Type B pancreatic cell (in vitro differentiated cells): ENCODE measurements at regions not wholly inside any gene's neighbourhood (a gene's known extent, or its start where the extent isn't known, plus 50 kb on each side); places are given as distances from the start of the nearest gene placed in this dataset.

Source experiments
- DNase-seq: peaks from one replicate; pipeline ENCODE4 v3.0.0; 2021; ENCODE audit warnings: mixed read lengths; ENCODE audit not compliant: unreplicated experiment; ENCODE audit errors: extremely low spot score
- H3K27ac Mint-ChIP-seq: 2 replicates; pipeline ENCODE4 v1.8.0; 2021; ENCODE audit warnings: mild to moderate bottlenecking, mixed read lengths
- H3K27me3 Mint-ChIP-seq: 2 replicates; pipeline ENCODE4 v1.8.0; 2021; ENCODE audit warnings: mixed read lengths
- H3K36me3 Mint-ChIP-seq: 2 replicates; pipeline ENCODE4 v1.8.0; 2021; ENCODE audit warnings: mixed read lengths
- H3K4me1 Mint-ChIP-seq: one replicate; pipeline ENCODE4 v1.8.0; 2021; ENCODE audit warnings: mixed read lengths; ENCODE audit not compliant: unreplicated experiment
- H3K4me3 Mint-ChIP-seq: 2 replicates; pipeline ENCODE4 v1.8.0; 2021; ENCODE audit warnings: mild to moderate bottlenecking, mixed read lengths
- H3K9me3 Mint-ChIP-seq: 2 replicates; pipeline ENCODE4 v1.8.0; 2021; ENCODE audit warnings: mixed read lengths
- CTCF ChIP-seq: fragments of 200-600 bp; sonication (generic); conservative IDR thresholded peaks from 2 replicates; pipeline ENCODE4 v1.5.0; 2021; ENCODE audit warnings: antibody characterized with exemption, mild to moderate bottlenecking

DNA sequence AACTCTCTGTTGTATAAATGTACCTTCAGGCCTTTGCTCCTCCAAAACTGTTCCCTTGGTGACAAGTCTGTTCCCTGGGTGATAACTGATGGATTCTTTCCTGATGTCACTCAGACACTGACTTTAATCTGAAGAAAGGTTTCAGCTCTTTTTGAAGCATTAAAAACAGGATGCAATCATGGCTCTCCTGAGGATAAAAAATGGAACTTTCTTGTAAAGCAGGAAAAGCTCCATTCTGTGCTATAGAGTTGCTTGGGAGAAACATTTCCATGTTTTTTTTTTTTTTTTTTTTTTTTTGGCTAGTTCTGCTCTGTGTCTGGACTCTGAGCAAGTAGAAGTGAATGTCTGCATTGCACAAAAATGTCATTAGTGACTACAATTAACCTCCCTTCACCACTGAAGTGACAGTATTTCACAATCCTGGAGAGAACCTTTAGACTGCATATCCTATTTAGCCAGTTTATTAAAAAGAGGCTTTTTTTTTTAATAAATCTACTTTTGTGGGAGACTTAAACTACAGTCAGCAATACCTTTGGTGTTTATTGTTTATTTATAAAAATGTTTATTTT lies 101.7 kb upstream of the PRMT6 start:
- no peak for TF ChIP-seq CTCF
- no peaks in the 10 kb centered on the region for H3K9me3 Mint-ChIP-seq
- no peaks in the 10 kb centered on the region for H3K36me3 Mint-ChIP-seq
- DNase-seq, result no peak
- H3K4me3 Mint-ChIP-seq, result no peak overlapping the region
- no peak overlapping the region for H3K27ac Mint-ChIP-seq
- no peaks in the 10 kb centered on the region for H3K4me1 Mint-ChIP-seq
- H3K27me3 Mint-ChIP-seq, result peaks cover 3% of the 10 kb centered on the region

GRCh38 chr1:106956721-106957120 lies 99.8 kb upstream of the PRMT6 start:
- no peak for DNase-seq
- no peak overlapping the region for H3K4me3 Mint-ChIP-seq
- H3K4me1 Mint-ChIP-seq, result no peaks in the 10 kb centered on the region
- no peak for TF ChIP-seq CTCF
- no peaks in the 10 kb centered on the region for H3K9me3 Mint-ChIP-seq
- peaks cover 3% of the 10 kb centered on the region for H3K27me3 Mint-ChIP-seq
- H3K36me3 Mint-ChIP-seq, result no peaks in the 10 kb centered on the region
- no peak overlapping the region for H3K27ac Mint-ChIP-seq

- Mint-ChIP-seq H3K27ac (no peak overlapping the region), H3K4me3 (no peak overlapping the region), H3K36me3 (no peaks in the 10 kb centered on the region), H3K4me1 (no peaks in the 10 kb centered on the region), H3K27me3 (peaks cover 3% of the 10 kb centered on the region), H3K9me3 (no peaks in the 10 kb centered on the region)
- DNase-seq, result no peak
- TF ChIP-seq CTCF, result peak; percentile 51
These were observed 98.7 kb upstream of the PRMT6 start for GRCh38 chr1:106957795-106958194.

- no peaks in the 10 kb centered on the region for H3K36me3 Mint-ChIP-seq
- H3K27ac Mint-ChIP-seq, result no peak overlapping the region
- no peaks in the 10 kb centered on the region for H3K9me3 Mint-ChIP-seq
- no peak overlapping the region for H3K4me3 Mint-ChIP-seq
- DNase-seq, result no peak
- no peaks in the 10 kb centered on the region for H3K4me1 Mint-ChIP-seq
- TF ChIP-seq CTCF, result no peak
- no peaks in the 10 kb centered on the region for H3K27me3 Mint-ChIP-seq
These were observed 96.1 kb upstream of the PRMT6 start for GRCh38 chr1:106960412-106960811.

DNA sequence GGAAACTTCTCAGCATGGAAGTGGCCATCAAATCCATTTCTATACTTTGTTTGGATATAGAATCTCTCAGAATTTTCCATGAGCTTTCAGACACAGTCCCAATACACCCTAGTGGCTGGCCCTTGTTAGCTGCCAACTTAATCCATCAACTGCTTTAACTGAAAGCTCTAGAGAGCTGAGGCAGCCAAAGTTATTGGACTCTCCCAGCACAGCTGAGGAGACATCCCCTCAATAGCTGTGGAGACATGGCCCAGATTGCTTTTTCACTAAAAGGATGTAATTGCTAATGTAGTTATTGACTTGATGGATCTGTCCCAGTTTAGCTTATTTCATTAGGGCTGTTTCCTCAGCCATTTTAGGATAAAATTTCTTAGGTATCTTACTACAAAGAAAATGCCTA lies 94.8 kb upstream of the PRMT6 start:
- H3K36me3 Mint-ChIP-seq, result no peaks in the 10 kb centered on the region
- TF ChIP-seq CTCF, result no peak
- H3K27me3 Mint-ChIP-seq, result no peaks in the 10 kb centered on the region
- no peak overlapping the region for H3K27ac Mint-ChIP-seq
- no peaks in the 10 kb centered on the region for H3K4me1 Mint-ChIP-seq
- no peak overlapping the region for H3K4me3 Mint-ChIP-seq
- no peaks in the 10 kb centered on the region for H3K9me3 Mint-ChIP-seq
- no peak for DNase-seq

- no peaks in the 10 kb centered on the region for H3K36me3 Mint-ChIP-seq
- no peak for TF ChIP-seq CTCF
- H3K9me3 Mint-ChIP-seq, result no peaks in the 10 kb centered on the region
- no peak overlapping the region for H3K27ac Mint-ChIP-seq
- H3K27me3 Mint-ChIP-seq, result no peaks in the 10 kb centered on the region
- no peak for DNase-seq
- H3K4me1 Mint-ChIP-seq, result no peaks in the 10 kb centered on the region
- no peak overlapping the region for H3K4me3 Mint-ChIP-seq
These were observed 93.9 kb upstream of the PRMT6 start for GRCh38 chr1:106962591-106962990.
